IMR-90 (cell line): ENCODE measurements at regions not wholly inside any gene's neighbourhood (a gene's known extent, or its start where the extent isn't known, plus 50 kb on each side); places are given as distances from the start of the nearest gene placed in this dataset.

ENCODE experiments used
- ATAC-seq: fragments of 200-7000 bp; cut with Tn5 transposase; 2 replicates; pipeline ENCODE4 v1.9.1; 2020; ENCODE audit warnings: low read depth, mild to moderate bottlenecking, moderate library complexity
- BruUV-seq: library from RNA; stranded (reverse); fragments of 400-500 nt; replicated peaks from 2 replicates; lab custom pipeline; 2021; lab: Mats Ljungman, UMichigan
- CTCF ChIA-PET: fragments of 300-600 bp; formaldehyde crosslinking; extraction: SDS; loops from one replicate; lab custom pipeline; 2021; ENCODE audit warnings: antibody characterized with exemption; lab: Yijun Ruan, JAX
- POLR2A ChIA-PET: fragments of 300-600 bp; sonication (Branson Sonifier 250); formaldehyde crosslinking; loops from one replicate; lab custom pipeline; 2022; ENCODE audit warnings: antibody characterized with exemption; ENCODE audit not compliant: unreplicated experiment; lab: Charles Lee
- DNase-seq: peaks from one replicate; pipeline ENCODE4 v3.0.0; 2013
- H2AFZ ChIP-seq: replicated peaks from 2 replicates; pipeline ENCODE3; 2013; ENCODE audit warnings: low read length, mild to moderate bottlenecking; ENCODE audit not compliant: poor library complexity
- H2AK5ac ChIP-seq: 2 replicates; pipeline ENCODE4 v1.6.1; 2013; ENCODE audit warnings: low read depth, low read length, inconsistent platforms
- H2AK9ac ChIP-seq: replicated peaks from 2 replicates; pipeline ENCODE3; 2013; ENCODE audit warnings: mild to moderate bottlenecking, low read depth, low read length, moderate library complexity; ENCODE audit not compliant: poor library complexity
- H2BK120ac ChIP-seq: 2 replicates; pipeline ENCODE4 v1.6.1; 2013; ENCODE audit warnings: low read depth, low read length, inconsistent platforms
- H2BK15ac ChIP-seq: 3 replicates; pipeline ENCODE4 v1.6.1; 2013; ENCODE audit warnings: low read depth, low read length, inconsistent platforms
- H2BK20ac ChIP-seq: 2 replicates; pipeline ENCODE4 v1.6.1; 2013; ENCODE audit warnings: low read depth, mild to moderate bottlenecking, inconsistent platforms, low read length, moderate library complexity
- H2BK5ac ChIP-seq: 2 replicates; pipeline ENCODE4 v1.6.1; 2013; ENCODE audit warnings: mild to moderate bottlenecking, low read depth, low read length, inconsistent platforms; ENCODE audit not compliant: poor library complexity, severe bottlenecking
- H3K14ac ChIP-seq: replicated peaks from 2 replicates; pipeline ENCODE4 v1.6.1; 2013; ENCODE audit warnings: low read depth, low read length, inconsistent platforms
- H3K18ac ChIP-seq: 2 replicates; pipeline ENCODE4 v1.6.1; 2013; ENCODE audit warnings: low read depth, low read length, control low read depth
- H3K23ac ChIP-seq: 2 replicates; pipeline ENCODE4 v1.6.1; 2013; ENCODE audit warnings: low read depth, low read length, inconsistent platforms
- H3K27ac ChIP-seq: 2 replicates; pipeline ENCODE4 v1.5.1; 2013; ENCODE audit warnings: mild to moderate bottlenecking, control low read depth, low read length; ENCODE audit not compliant: insufficient read depth
- H3K27me3 ChIP-seq: 2 replicates; pipeline ENCODE4 v1.6.1; 2013; ENCODE audit warnings: low read length; ENCODE audit not compliant: control insufficient read depth, insufficient read depth
- H3K36me3 ChIP-seq: 2 replicates; pipeline ENCODE4 v1.6.1; 2013; ENCODE audit warnings: low read length, mixed read lengths; ENCODE audit not compliant: control insufficient read depth, insufficient read depth
- H3K4ac ChIP-seq: 2 replicates; pipeline ENCODE4 v1.6.1; 2013; ENCODE audit warnings: low read depth, low read length, inconsistent platforms
- H3K4me1 ChIP-seq: 2 replicates; pipeline ENCODE4 v1.6.1; 2013; ENCODE audit warnings: low read length, mixed read lengths; ENCODE audit not compliant: control insufficient read depth, insufficient read depth
- H3K4me2 ChIP-seq: 2 replicates; pipeline ENCODE4 v1.6.1; 2013; ENCODE audit warnings: low read depth, mild to moderate bottlenecking, control low read depth, low read length, moderate library complexity
- H3K4me3 ChIP-seq: 2 replicates; pipeline ENCODE4 v1.5.1; 2013; ENCODE audit warnings: low read depth, mild to moderate bottlenecking, control low read depth, low read length, moderate library complexity; ENCODE audit not compliant: insufficient read depth
- H3K56ac ChIP-seq: 2 replicates; pipeline ENCODE4 v1.6.1; 2013; ENCODE audit warnings: low read length, inconsistent platforms; ENCODE audit not compliant: insufficient read depth; ENCODE audit errors: extremely low read depth
- H3K79me1 ChIP-seq, 2 experiments: 2 replicates each; pipeline ENCODE4 v1.6.1; 2013; ENCODE audit warnings: low read length in 2 of 2, inconsistent platforms in 1 of 2, low read depth in 1 of 2
- H3K9ac ChIP-seq: 2 replicates; pipeline ENCODE4 v1.6.1; 2013; ENCODE audit warnings: low read depth, low read length, control low read depth
- H3K9me1 ChIP-seq: 2 replicates; pipeline ENCODE4 v1.6.1; 2013; ENCODE audit warnings: low read length, inconsistent platforms; ENCODE audit not compliant: insufficient read depth
- H3K9me3 ChIP-seq: 2 replicates; pipeline ENCODE4 v1.6.1; 2013; ENCODE audit warnings: low read length; ENCODE audit not compliant: control insufficient read depth, insufficient read depth
- H4K20me1 ChIP-seq: 2 replicates; pipeline ENCODE4 v1.6.1; 2013; ENCODE audit warnings: low read length, inconsistent platforms; ENCODE audit not compliant: insufficient read depth
- H4K5ac ChIP-seq: 2 replicates; pipeline ENCODE4 v1.6.1; 2013; ENCODE audit warnings: mild to moderate bottlenecking, low read depth, low read length, control low read depth
- H4K8ac ChIP-seq, 2 experiments: 2 replicates each; pipeline ENCODE4 v1.6.1; 2013; ENCODE audit warnings: low read depth in 2 of 2, low read length in 2 of 2, control low read depth in 1 of 2, inconsistent platforms in 1 of 2
- H4K91ac ChIP-seq: 2 replicates; pipeline ENCODE4 v1.6.1; 2013; ENCODE audit warnings: low read depth, low read length, inconsistent platforms; ENCODE audit not compliant: insufficient read depth
- BHLHE40 ChIP-seq: fragments of 150-350 bp; IDR thresholded peaks from 2 replicates; pipeline ENCODE4 v1.6.1; 2016; ENCODE audit warnings: mild to moderate bottlenecking, low read depth, low read length
- CEBPB ChIP-seq: IDR thresholded peaks from 2 replicates; pipeline ENCODE4 v1.6.1; 2012; ENCODE audit warnings: low read depth, low read length, improper control_type of control experiment
- CHD1 ChIP-seq: IDR thresholded peaks from 2 replicates; pipeline ENCODE4 v1.6.1; 2012; ENCODE audit warnings: low read depth, low read length, improper control_type of control experiment
- CTCF ChIP-seq: conservative IDR thresholded peaks from 2 replicates; pipeline ENCODE4 v1.5.1; 2012; ENCODE audit warnings: mild to moderate bottlenecking, low read depth, low read length, improper control_type of control experiment
- ELK1 ChIP-seq: fragments of 150-350 bp; IDR thresholded peaks from 2 replicates; pipeline ENCODE4 v1.6.1; 2016; ENCODE audit warnings: low read depth, mild to moderate bottlenecking, low read length, moderate library complexity, borderline replicate concordance
- FOS ChIP-seq: fragments of 150-350 bp; IDR thresholded peaks from 2 replicates; pipeline ENCODE4 v1.6.1; 2016; ENCODE audit warnings: low read depth, low read length
- MAFK ChIP-seq: IDR thresholded peaks from 2 replicates; pipeline ENCODE4 v1.6.1; 2012; ENCODE audit warnings: low read depth, low read length, improper control_type of control experiment
- MAZ ChIP-seq: IDR thresholded peaks from 2 replicates; pipeline ENCODE4 v1.6.1; 2012; ENCODE audit warnings: low read depth, mild to moderate bottlenecking, low read length, improper control_type of control experiment, moderate library complexity, borderline replicate concordance
- MXI1 ChIP-seq: IDR thresholded peaks from 2 replicates; pipeline ENCODE4 v1.6.1; 2012; ENCODE audit warnings: low read depth, mild to moderate bottlenecking, low read length, moderate library complexity, borderline replicate concordance
- POLR2A ChIP-seq: IDR thresholded peaks from 2 replicates; pipeline ENCODE4 v1.6.1; 2012; ENCODE audit warnings: mild to moderate bottlenecking, low read depth, low read length
- RAD21 ChIP-seq: IDR thresholded peaks from 2 replicates; pipeline ENCODE4 v1.6.1; 2012; ENCODE audit warnings: low read length, improper control_type of control experiment
- RCOR1 ChIP-seq: IDR thresholded peaks from 2 replicates; pipeline ENCODE4 v1.6.1; 2012; ENCODE audit warnings: mild to moderate bottlenecking, low read length, improper control_type of control experiment; ENCODE audit not compliant: insufficient replicate concordance
- RFX5 ChIP-seq: IDR thresholded peaks from 2 replicates; pipeline ENCODE4 v1.8.0; 2012; ENCODE audit warnings: low read depth, mild to moderate bottlenecking, low read length, moderate library complexity
- SMC3 ChIP-seq: fragments of 150-350 bp; IDR thresholded peaks from 2 replicates; pipeline ENCODE4 v1.6.1; 2016; ENCODE audit warnings: low read depth, mild to moderate bottlenecking, antibody characterized with exemption, low read length, moderate library complexity
- USF2 ChIP-seq: fragments of 150-350 bp; IDR thresholded peaks from 2 replicates; pipeline ENCODE4 v1.6.1; 2017; ENCODE audit warnings: mild to moderate bottlenecking, antibody characterized with exemption, low read length, low read depth
- WGBS, 2 experiments: methylation state at CpG; one replicate each; pipeline versions ENCODE4 v1.1.5 to v1.1.7; 2013; ENCODE audit warnings: missing lambda C conversion rate in 2 of 2; ENCODE audit not compliant: insufficient read length in 1 of 2; ENCODE audit errors: extremely low coverage in 2 of 2; 5-methylcytosine and 5-hydroxymethylcytosine counted together
- dilution Hi-C: fragments of 300-500 bp; cut with HindIII; formaldehyde crosslinking; loops from one replicate; pipeline ENCODE4 v1.14.3; 2018; ENCODE audit warnings: low sequenced_read_pairs; ENCODE audit not compliant: unreplicated experiment
- in situ Hi-C: fragments of 300-500 bp; cut with MboI; formaldehyde crosslinking; loops from 3 replicates; pipeline ENCODE4 v1.14.3; 2019; ENCODE audit warnings: low sequenced_read_pairs, inconsistent platforms, mixed read lengths
- intact Hi-C: fragments of 100-400 bp; cut with micrococcal nuclease; formaldehyde crosslinking; loops from 2 replicates; pipeline ENCODE4 v1.10.0; 2022

DNA sequence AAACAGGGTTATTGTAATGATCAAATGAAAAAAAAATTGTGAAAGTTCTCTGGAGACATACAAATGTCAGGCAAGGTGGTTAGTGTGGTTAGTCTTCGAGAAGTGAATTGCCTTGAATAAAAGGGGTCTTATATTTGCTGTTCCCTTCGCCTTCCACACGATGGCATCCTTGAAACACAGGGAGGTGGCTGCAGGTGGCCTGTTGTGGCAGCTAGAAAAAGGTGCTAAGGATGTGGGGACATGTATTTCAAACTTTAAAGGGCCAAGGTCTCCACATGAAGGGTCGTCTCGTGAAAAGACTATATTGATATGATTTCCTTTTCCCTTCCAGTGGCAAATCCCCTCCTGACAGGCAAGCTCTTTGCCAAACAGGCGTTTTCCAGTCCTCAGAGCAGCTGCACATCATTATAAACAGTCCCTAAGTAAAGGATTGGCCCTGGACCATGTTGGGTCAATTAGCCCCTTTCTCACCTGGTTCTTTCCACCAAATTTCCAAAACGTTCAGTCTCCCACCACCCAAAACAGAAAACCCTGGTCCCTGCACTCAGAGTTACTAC lies 68.5 kb downstream of the COPS8 start:
- ChIA-PET POLR2A (no interaction called here), CTCF (interaction anchor here (0.7 to 1.7 kb wide), 6 partner anchors 11 to 418 kb away, joined by 3 to 4 read pairs (median 3); no protein-coding TSS in a partner anchor)
- Histone ChIP-seq H3K79me1 (peaks cover 5 to 38% of the 10 kb centered on the region in 2 experiments; a peak in 3 of 4 replicates), H3K27me3 (no peaks in the 10 kb centered on the region), H4K91ac (peak overlapping the region; percentile 76), H2AK9ac (no peak overlapping the region), H2BK15ac (peak overlapping the region; percentile 90; the same call in 2 of the 3 replicates), H3K9me3 (no peaks in the 10 kb centered on the region), H2AFZ (peak overlapping the region; percentile 0), H2BK120ac (peak overlapping the region; percentile 99), H3K56ac (no peak overlapping the region), H4K5ac (peak overlapping the region; percentile 71; the same call in 1 of the 2 replicates), H3K4ac (peak overlapping the region; percentile 98), H2AK5ac (peak overlapping the region; percentile 88), H3K14ac (peak overlapping the region; percentile 24; the same call in 1 of the 2 replicates), H3K4me3 (no peak overlapping the region), H3K36me3 (no peaks in the 10 kb centered on the region), H3K9me1 (peaks cover 18% of the 10 kb centered on the region), H3K4me2 (no peak overlapping the region), H2BK5ac (peak overlapping the region; percentile 19), H3K27ac (peak overlapping the region; percentile 1; the same call in 1 of the 2 replicates), H3K9ac (no peak overlapping the region), H4K8ac (peak overlapping the region in 1 of 2 experiments; percentile 44; a peak in 1 of 4 replicates), H3K18ac (no peak overlapping the region; the same call in 1 of the 2 replicates), H3K23ac (peak overlapping the region; percentile 30; the same call in 1 of the 2 replicates), H2BK20ac (peak overlapping the region; percentile 95), H4K20me1 (no peaks in the 10 kb centered on the region), H3K4me1 (peaks cover 30% of the 10 kb centered on the region)
- in situ Hi-C loops, result loop anchor here (10.0 kb wide), 1 partner anchor 321 kb away; no protein-coding TSS in a partner anchor
- dilution Hi-C loops, result no loop called here
- DNase-seq (peak; percentile 81), ATAC-seq (no peak; the same call in 1 of the 2 replicates)
- 76% methylated on average over 2 of the region's 7 CpGs; no CpG with 5 or more reads in 1 of the 2 experiments for whole genome bisulfite sequencing, 2 experiments
- BruUV-seq, result no TSS peak
- intact Hi-C loops, result loop anchor here (1.0 to 2.0 kb wide), 3 partner anchors 171 to 418 kb away; no protein-coding TSS in a partner anchor
- TF ChIP-seq SMC3 (peak; percentile 89), CTCF (peak; percentile 91), MAZ (no peak), USF2 (no peak), MAFK (no peak), CHD1 (no peak), BHLHE40 (no peak), RCOR1 (no peak), MXI1 (no peak), RFX5 (no peak), CEBPB (no peak), POLR2A (0 out of 2 replicates have a peak, but pooled peaks have one; percentile 21), ELK1 (no peak), RAD21 (peak; percentile 97), FOS (no peak)
